GM12873 (cell line): ENCODE measurements at regions not wholly inside any gene's neighbourhood (a gene's known extent, or its start where the extent isn't known, plus 50 kb on each side); places are given as distances from the start of the nearest gene placed in this dataset.

ENCODE experiments used
- TF ChIP-seq, protein P1 (sequence below): IDR thresholded peaks from 2 replicates; pipeline ENCODE4 v1.5.1; 2012; ENCODE audit warnings: low read depth, mild to moderate bottlenecking, moderate library complexity, low read length, control low read depth; ENCODE audit not compliant: insufficient read depth; ENCODE audit errors: missing control alignments

DNA sequence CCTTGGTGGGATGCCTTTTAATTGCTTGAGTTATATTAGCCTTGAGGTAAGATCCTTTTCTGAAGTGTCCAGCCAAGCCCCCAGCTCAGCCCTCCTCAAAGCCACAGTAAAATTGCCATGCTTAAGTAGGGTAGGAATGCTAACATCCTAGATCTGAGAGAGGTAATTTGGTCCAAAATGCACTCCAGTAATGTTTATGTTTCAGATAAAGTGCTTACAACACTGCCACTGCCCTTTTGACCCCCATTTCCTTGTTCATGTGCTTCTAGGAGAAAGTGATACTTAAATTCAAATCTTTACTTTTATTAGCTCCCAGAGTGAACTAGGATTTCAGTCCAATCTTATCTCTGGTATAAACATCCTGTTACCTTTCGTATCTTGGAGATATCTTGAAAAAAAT lies 318.0 kb downstream of the BMP2 start:
- TF ChIP-seq, protein P1, sequence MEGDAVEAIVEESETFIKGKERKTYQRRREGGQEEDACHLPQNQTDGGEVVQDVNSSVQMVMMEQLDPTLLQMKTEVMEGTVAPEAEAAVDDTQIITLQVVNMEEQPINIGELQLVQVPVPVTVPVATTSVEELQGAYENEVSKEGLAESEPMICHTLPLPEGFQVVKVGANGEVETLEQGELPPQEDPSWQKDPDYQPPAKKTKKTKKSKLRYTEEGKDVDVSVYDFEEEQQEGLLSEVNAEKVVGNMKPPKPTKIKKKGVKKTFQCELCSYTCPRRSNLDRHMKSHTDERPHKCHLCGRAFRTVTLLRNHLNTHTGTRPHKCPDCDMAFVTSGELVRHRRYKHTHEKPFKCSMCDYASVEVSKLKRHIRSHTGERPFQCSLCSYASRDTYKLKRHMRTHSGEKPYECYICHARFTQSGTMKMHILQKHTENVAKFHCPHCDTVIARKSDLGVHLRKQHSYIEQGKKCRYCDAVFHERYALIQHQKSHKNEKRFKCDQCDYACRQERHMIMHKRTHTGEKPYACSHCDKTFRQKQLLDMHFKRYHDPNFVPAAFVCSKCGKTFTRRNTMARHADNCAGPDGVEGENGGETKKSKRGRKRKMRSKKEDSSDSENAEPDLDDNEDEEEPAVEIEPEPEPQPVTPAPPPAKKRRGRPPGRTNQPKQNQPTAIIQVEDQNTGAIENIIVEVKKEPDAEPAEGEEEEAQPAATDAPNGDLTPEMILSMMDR: no peak

DNA sequence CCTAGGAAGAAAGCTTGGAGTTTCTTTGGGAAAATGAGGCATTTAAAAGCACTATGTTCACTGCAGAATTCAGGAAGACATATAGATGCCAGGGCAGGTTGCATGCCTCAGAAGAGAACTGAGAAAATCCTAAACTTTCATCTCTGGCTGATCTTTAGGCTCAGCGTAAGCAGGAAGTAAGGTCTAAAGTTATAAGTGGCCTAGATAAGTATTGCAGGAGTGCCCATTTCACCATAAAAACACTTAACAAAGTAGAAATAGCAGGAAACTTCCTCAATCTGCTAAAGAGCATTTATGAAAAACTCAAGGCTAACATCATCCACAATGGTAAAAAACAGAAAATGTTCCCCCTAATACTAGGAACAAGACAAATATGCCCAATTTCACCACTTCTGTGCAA lies 320.3 kb downstream of the BMP2 start:
- TF ChIP-seq, protein P1: no peak

DNA sequence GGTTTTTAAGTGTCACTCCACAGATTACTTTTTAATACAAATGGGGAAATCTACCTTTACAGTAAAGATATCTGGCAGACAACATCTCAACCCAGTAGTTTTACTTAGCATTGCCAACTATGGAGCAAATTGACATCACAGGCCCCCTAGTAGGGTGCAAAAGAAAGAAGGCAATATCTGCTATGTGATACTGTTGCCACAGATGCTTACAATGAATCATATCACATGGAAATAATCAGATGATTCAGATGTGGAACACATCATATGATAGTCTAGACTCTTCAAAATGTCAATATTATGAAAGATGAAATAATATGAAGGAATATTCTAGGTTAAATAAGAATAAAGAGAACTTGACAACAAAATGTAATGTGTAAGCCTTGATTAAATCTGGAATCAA lies 322.5 kb downstream of the BMP2 start:
- TF ChIP-seq, protein P1: no peak

DNA sequence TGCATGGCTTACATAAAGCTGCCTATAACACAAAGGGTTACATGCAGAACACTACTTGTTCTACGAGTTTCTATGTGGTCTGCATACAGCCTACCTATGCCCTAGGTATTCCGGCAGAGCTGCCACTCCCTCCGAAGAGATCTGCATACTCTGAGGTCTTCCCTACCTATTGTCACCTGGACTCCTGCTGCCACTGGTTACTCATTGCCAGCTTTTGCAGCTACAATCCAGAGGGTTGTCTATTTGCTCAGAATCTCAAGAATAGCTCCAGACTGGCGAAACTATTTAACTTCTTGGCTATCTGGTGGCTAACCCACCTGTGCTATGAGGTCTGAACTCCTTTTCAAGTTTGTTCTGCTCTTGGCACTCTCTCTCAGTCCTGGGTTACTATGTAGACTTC lies 323.3 kb downstream of the BMP2 start:
- TF ChIP-seq, protein P1: no peak

DNA sequence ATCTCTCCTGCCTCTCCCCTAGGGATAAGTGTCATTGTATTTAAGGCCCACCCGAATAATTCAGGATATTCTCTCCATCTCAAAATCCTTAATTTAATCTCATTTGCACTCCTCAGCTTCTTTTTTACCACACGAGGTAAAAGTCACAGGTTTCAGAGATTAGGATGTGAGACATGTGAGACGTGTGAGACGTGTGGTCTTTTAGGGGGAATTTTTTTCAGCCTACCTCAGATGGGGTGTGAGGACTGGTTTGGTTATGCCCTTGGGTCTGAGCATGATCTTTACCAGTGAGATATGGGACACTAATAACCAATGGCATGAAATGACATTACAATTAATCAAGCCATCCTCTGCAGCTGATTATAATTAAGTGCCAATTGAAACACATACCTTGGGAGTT lies 324.2 kb downstream of the BMP2 start:
- TF ChIP-seq, protein P1: no peak

DNA sequence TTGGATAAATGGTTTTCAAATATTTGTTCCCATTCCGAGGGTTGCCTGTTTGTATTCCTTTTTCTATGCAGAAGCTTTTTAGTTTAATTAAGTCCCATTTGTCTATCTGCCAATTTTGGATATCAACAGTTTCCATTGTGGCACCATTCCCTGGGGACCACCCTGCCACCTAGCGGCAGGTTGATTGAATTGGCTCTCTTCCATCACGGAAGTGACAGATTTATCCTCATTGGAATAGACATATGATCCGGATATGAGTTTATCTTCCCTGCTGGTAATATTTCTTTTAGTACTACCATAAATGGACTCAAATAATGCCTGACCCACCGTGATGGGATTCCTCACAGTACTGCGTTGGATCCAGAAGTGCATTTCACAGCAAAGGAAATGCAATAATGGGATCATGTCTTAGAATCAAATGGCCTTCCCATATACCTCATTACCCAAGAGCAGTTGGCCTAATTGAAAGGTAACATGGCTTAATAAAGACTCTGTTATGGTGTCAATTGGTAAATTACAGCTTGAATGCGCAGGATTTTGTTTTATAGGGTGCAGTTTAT lies 327.0 kb downstream of the BMP2 start:
- TF ChIP-seq, protein P1: peak; percentile 77

DNA sequence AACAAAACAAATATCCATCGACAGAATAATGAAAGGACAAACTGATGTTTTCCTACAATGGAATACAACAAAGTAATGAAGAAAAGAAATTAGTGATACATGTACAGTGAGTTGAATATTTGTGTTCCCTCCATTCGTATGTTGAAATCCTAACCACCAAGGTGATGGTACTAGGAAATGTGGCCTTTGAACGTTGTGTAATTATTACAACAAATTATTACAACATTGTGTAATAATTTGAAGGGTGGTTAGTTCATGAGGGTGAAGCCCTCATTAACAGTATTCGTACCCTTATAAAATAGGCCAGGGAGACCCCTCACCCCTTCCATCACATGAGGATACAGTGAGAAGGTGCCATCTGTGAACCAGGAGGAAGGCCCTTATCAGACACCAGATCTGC lies 339.4 kb downstream of the BMP2 start:
- TF ChIP-seq, protein P1: no peak
